ENCODE measurements at regions not wholly inside any gene's neighbourhood (a gene's known extent, or its start where the extent isn't known, plus 50 kb on each side); places are given as distances from the start of the nearest gene placed in this dataset.

- no TSS peak for BruUV-seq (replicated peaks)
- Mint-ChIP-seq H3K4me3 (ENCODE audit: low read depth, unreplicated experiment) (no peak overlapping the region), H3K9me3 (ENCODE audit: low read depth, unreplicated experiment) (peaks cover 8% of the 10 kb centered on the region), H3K27ac (ENCODE audit: unreplicated experiment) (no peak overlapping the region), H3K4me1 (ENCODE audit: low read depth, unreplicated experiment) (no peaks in the 10 kb centered on the region), H3K36me3 (ENCODE audit: insufficient read depth, unreplicated experiment) (no peaks in the 10 kb centered on the region), H3K27me3 (ENCODE audit: unreplicated experiment) (no peaks in the 10 kb centered on the region)
- no peak for DNase-seq
- TF ChIP-seq CTCF (IDR thresholded peaks at IDR 0.05; ENCODE audit: unreplicated experiment) = no peak
- CTCF ChIA-PET = no interaction called here
- intact Hi-C loops (cut with micrococcal nuclease; ENCODE audit: unreplicated experiment) = no loop called here
Observed at GRCh38 chr11:50412832-50413231, 380.2 kb downstream of the OR4C45 start.

GRCh38 chr11:50423208-50423607, 390.5 kb downstream of the OR4C45 start:
- Mint-ChIP-seq H3K36me3 (ENCODE audit: insufficient read depth, unreplicated experiment) (no peaks in the 10 kb centered on the region), H3K27ac (ENCODE audit: unreplicated experiment) (no peak overlapping the region), H3K9me3 (ENCODE audit: low read depth, unreplicated experiment) (peaks cover 9% of the 10 kb centered on the region), H3K4me3 (ENCODE audit: low read depth, unreplicated experiment) (no peak overlapping the region), H3K27me3 (ENCODE audit: unreplicated experiment) (no peaks in the 10 kb centered on the region), H3K4me1 (ENCODE audit: low read depth, unreplicated experiment) (no peaks in the 10 kb centered on the region)
- intact Hi-C loops (cut with micrococcal nuclease; ENCODE audit: unreplicated experiment) = no loop called here
- no peak for TF ChIP-seq CTCF (IDR thresholded peaks at IDR 0.05; ENCODE audit: unreplicated experiment)
- CTCF ChIA-PET = no interaction called here
- no peak for DNase-seq
- BruUV-seq (replicated peaks) = no TSS peak
